ENCODE measurements at regions not wholly inside any gene's neighbourhood (a gene's known extent, or its start where the extent isn't known, plus 50 kb on each side); places are given as distances from the start of the nearest gene placed in this dataset.
"Not testable (repeated sequence)": the region's sequence is repeated elsewhere in the genome, so short reads cannot be mapped to it uniquely, and the experiment has no call there.

DNA sequence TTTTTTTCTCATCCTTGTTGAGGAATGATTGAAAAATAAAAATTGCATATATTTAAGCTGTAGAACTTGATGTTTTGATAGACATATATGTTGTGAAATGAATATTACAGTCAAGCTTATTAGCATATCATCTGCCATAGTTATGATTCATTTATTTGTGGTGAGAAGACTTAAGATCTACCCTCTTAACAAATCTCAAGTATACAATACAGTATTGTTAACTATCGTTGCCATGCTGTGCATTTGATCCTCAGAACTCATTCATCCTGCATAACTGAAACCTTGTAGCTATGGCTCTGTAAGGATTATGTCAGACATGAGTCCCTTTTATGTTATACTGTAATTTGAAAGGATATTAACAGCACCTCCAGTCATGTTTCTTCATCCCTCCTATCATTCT lies 2045.3 kb downstream of the ARAP2 start:
- DNase-seq = no peak

DNA sequence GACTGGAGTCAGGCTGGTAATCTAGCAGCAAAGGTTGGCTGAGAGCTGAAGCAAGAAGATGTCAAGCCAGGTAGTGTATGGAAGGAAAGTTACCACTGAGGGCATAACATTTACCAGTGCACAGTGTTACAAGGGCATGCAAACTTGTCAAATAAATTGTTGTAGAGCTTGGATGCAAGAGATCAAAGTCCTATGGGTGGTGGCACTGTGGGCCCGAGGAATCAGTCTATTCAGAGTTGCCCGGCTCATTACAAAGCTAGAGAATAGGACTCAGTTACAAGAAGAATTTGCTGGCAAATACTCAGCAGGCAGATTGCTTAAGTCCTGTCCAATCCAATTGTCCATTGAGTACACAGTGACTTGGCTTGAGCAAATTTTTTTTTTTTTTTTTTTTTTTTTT lies 2043.8 kb downstream of the ARAP2 start:
- no peak for DNase-seq

DNA sequence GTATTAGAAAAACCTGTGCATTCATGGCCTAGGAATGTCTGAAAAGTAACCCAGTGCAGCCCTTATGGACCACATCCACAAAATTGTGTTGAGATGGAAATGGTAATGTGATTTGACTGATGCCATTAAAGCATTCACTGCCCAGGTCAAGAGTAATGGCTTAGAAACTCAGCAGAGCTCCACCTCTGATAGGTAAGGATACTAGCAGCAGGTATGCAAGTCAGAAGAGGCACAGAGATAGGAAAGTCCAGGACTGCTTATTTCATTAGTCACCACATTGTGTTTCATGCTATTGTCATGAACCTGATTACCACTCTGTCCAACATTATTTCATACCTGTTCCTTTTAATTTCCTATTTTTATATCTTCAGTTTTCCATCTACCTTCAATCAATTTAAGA lies 2042.2 kb downstream of the ARAP2 start:
- no peak for DNase-seq

DNA sequence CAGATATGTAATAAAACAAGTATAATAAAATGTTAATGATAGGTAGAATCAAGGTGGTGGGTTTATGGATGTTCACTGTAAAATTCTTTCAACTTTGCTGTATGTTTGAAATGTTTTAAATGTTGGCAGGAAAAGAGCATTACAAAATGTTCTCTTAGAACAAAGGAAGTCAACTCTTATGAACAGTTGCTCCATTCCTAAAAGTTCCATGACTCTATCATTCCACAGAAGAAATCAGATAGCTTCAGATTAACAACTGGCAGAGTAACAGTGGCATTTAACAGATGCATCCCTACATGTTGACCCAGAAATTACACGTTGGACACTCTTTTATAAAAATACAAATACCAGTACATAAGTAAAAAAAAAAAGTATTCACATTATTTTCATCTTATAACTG lies 2023.7 kb downstream of the ARAP2 start:
- no peak for DNase-seq

DNA sequence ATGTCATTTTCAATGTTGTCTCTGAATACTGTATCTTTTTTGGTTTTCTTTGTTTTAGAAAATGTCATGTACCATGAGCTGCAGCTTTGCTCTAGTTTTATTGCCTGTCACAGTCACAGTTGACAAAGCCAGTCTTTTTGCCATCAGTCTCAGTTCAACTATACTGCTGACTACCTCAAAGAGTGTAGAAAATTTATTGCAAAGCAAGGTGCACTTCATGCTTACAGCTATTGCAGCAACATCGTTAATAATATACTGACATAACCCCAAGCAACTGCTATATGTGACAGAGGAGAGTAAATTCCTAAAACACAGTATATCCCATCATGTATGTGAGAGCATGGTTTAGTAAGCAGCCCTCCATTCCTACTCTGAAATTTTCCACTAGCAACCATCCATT lies 2022.3 kb downstream of the ARAP2 start:
- no peak for DNase-seq

DNA sequence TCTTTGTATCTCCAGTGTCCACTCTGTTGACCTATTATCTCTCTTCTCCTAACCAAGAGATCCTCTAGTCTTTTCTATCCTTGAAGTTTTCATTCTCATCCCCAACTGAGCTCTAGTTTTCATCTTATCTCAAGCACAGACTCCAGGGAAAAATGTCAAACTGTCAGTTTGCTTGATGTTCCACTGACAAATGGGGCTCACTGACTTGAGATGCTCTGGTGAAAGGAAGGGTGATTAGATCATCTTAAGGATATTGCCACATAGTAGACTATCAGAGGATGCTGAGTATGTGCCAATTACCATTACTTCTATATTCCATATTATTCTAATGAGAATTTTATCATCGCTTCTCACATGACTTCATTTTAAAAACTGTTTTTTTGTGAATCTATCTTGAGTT lies 2008.2 kb downstream of the ARAP2 start:
- DNase-seq = no peak

DNA sequence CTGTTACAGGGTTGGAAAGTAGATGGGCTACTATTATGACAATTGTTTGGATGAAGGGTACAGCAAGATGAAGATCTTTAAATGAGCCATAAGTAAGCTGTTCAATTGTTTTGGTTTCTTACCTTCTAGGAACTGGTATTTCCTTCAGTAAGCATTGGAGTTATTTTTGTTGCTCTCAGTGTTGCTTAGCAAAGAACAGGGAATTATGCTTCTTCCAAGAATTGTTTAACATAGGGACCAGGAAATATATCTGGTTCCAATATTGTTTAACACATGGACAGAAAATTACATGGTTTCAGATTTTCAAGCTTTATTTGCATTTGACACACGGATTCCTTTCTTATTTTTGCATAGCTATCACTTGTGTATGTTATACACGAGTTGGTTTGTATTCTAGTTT lies 1999.0 kb downstream of the ARAP2 start:
- no peak for DNase-seq

DNA sequence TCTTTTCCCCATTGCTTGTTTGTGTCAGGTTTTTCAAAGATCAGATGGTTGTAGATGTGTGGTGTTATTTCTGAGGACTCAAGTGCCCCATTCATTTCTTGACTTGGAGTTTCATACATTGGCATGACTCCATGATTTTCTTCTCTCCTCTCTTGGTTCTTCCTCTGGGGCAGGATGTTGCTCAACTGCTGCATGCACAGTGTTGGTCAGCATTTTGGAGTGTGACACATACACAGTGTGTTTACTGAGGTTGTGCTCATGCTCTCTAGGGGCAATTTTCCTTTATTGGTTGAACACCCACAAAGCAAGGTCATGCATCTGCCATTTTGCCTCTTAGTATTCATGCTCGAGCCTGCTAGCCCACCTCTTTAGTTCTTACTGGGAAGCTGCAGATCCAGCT lies 1993.8 kb downstream of the ARAP2 start:
- DNase-seq = no peak

DNA sequence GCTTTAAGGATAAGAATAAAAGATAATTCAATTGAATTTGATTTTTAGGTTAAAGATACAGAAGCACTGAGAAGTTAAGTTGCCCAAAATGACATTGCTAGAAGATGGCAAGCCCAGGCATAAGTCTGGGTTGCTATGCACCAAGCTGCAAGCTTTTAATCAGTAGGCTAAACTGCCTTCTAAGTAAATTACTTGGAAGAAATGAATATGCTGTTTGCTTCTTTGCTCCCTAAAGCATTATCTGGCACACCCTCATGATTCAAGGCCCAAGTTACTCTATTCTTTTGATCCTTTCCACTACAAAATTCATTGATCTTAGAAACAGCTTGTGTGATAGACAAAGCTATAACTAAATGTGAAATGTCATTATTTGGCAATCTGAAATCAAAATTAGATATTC lies 1991.1 kb downstream of the ARAP2 start:
- DNase-seq = no peak

DNA sequence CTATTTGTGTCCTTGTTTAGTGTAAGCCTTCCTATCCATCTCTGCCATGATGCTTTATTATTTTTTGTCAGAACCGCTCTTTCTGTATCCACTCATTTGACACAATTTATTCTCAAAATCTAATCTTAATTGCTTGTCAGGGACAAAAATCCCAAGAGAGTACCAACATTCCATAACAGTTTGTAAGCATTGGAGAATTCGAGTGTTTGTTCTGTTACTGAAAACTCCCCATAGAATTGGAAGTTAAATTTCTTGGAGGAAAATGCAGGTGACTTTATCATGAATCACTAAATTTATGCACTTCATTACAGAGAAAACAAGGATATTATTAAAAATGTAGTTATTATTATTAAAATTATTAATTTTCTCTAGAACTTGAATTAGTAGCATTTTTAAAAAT lies 1986.1 kb downstream of the ARAP2 start:
- no peak for DNase-seq

DNA sequence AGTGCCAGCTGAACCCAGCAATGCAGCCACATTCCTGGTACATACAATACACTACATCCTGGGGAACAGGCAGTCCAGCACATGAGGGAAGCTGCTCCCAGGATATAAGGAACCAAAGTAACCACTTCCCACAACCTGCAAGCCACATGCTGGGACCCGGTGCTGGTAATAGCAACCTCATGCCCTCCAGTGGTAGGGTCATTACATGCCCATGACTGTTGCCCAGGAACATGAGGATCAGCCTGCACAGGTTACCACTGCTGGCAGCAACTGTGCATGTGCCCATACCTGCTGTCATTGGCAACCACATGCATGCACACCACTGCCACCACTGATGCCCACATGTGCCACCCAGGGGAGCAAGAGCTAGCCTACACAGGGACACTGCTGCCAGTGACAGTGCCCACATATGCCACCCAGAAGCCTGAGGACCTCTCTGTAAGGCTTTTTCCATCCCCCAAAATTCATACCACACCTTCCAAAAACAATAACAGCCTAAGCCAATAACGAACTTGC lies 1982.5 kb downstream of the ARAP2 start:
- no peak for DNase-seq

DNA sequence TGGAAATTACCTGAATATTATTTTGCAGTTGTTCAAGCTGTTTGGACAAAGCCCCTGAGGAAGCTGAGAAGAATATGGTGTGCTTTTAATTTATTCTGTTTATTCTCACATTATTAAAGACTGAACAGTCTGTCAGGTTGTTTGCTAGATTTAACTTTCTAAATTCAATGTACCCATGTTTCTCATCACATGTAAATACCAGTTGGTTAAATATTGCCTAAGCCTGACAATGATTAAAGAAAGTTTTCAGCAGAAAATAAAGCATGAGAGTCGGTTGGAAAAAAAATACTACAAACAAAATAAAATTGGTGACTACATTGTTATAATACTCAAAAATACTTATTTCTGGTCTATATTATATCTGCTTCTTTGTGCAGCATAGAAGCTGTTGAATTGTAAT lies 1974.7 kb downstream of the ARAP2 start:
- no peak for DNase-seq

DNA sequence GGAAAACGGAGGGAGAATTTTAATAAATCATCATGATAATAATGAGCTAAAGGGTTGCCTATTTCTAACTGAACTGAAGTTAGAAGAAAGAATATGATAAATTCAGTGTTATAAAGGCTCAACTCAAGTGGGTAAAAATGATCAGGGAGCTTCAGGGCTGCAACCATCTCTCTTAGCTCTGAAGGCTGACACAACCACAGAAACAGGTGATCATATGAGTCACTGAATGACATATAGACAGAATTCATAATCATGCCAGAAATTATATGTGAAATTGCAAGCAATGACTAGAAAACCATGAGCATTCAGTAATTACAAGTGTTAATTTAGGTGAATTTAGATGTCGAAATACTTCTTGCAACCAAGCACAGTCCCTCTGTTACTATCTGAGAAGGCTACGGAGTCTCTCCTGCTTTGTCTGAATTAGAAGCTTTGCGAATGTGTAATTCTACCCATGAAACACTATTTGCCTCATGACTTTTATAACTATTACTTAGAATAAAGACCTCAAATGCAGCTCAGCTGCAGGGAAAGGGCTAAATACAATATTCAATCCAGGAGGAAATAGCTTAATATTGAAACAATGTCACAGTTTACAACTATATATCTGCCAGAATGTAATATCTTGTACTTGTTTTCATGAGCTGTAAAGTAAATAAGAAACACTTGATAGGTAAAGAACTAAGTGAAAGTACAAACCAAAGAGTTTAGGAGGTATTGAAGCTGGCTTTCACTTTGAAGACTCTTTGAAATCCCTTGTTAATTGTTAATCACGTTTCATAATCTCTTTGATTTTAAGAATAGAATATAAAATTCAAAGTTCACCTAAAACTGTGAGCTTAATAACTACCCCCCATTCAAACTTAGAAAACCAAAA lies 1972.6 kb downstream of the ARAP2 start:
- no peak for DNase-seq

DNA sequence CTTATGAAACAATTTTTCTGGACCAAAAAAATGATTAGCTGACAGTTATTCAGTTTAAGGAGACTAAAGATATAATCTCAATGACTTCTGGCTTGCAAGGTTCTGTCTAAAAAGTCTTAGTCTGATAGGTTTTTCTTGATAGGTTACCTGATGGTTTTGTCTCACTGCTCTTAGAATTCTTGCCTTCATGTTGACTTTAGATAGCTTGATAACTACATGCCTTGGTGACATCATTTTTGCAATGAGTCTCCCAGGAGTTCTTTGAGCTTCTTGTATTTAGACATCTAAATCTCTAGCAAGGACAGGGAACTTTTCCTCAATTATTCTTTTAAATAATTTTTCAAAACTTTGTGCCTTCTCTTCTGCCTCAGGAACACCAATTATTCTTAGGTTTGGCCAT lies 1965.3 kb downstream of the ARAP2 start:
- no peak for DNase-seq

DNA sequence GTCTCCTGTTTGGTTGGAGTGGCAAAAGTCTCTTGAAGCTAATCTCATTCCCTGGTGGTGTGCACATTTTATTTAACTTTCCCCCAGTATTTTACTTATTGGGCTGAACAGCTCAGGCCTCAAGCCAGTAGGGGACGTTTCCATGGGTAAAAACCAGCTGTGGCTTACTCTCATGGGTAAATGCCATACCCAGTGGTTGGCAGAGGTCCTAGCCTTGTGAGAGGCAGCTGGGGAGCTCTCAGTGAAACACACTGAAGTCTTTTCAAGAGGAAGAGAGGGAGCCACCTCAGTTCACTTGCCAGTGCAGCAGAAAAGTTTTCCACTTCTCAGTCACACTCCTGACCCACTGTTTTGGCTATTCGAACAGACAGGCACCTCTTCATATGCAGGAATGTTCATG lies 1964.2 kb downstream of the ARAP2 start:
- DNase-seq = no peak

DNA sequence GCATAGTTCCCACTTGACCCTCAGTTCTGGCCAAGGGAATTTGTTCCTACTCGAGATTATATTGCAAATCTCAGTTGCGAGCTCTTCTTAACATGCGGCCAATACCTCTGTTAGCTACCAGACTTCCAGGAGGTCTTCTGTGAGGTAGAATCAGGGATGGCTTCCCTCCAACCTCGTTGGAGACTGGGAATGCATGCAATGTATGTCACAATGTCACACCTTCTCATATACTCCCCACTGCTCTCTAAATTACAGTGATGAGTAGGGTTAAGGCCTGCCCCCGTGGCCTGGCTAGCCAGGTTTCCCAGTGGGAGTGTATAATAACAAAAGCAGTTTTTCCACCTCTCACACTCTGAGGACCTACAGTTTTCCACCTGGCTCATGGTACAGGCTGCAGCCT lies 1962.5 kb downstream of the ARAP2 start:
- DNase-seq = no peak

DNA sequence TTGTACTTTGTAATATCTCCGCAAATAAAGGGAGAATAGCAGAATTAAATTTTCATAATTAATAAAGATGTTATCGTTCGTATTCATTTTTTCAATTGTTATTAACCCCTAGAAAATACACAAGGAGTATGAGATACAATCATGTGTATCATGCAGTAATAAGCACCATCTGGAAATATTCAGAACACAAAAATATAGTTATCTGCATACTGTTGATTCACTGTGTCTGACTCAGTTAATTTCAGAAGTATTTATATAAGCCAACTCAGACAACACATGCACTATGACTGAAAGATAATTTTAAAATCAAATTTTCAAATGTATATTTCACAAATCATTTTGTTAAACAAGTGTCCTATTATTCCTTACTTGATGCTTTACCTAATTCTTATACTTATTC lies 1954.8 kb downstream of the ARAP2 start:
- DNase-seq = no peak

DNA sequence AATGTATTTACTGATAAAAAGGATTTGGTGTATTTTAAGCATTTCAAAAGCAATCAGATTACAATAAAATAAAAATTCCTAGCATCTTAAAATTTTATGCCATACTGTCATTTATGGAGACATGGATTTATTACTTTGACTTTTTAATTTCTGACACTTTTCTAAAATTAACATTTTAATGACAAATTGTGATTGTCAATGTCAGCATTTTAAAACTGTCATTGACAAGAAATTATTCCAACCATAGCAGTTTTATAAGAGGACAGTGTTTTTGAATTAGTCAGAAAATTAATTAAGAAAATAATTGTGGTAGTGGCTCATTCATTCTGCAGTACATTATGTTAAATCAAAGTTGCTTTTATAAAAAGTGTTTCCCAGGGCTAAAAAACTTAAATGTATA lies 1954.4 kb downstream of the ARAP2 start:
- no peak for DNase-seq

DNA sequence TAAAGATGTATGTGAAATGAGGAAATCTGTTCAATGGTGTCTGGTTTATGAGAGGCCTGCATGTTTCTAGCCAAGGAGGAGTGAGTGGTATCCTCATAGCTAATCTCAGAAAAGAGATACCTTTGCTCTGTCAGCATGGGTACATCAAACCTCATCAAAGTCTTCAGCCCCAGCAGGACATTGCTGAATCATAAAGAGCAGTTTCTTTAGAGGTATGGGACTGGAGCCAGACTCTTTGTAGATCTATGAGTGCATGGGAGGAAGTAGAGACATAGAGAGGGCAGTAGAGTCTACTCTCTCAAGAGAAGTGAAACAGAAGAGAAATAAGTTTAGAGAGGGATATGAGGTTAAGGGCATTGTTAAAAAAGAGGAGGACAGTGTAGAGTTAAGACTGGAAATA lies 1950.9 kb downstream of the ARAP2 start:
- no peak for DNase-seq

DNA sequence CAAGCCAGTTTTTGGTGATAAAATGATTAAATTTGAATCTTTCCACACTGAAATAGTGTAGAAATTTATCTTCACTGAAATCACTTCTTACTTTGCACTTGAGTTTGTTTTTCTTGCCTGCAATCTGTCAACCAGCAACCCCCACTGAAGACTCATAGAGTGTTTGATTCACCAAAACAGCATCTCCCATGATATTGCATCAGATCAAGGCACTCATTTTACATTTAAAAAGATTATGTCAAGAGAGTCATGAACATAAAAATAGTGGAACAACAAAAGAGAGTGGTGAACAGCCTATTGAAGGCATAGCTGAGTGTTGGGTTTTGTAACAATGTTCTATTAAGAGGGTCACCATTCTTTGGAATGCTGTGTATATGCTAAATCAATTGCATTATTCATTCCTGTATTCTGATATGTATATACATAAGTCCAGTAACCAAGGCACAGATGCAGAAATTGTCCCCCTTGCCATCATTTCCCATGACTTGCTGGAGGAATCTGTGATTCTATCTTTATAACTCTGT lies 1934.9 kb downstream of the ARAP2 start:
- DNase-seq = no peak

DNA sequence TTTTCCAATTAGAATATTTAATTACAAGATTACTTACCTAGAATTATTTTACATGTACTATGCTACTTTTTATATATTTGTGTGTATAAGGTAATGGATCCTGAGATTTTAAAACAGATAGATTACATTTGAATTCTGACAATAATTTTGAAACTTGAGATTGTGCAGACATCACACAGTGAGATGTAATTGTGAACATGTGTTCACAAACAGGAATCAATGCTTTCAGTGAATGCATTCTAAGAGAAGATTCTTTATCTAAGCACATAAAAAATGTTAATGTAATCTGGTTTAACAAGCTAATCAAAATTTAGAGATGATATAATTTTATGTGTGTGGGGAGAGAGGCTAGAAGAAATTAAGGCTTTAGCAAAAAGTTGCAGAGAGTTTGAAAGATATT lies 1925.5 kb downstream of the ARAP2 start:
- DNase-seq = no peak

DNA sequence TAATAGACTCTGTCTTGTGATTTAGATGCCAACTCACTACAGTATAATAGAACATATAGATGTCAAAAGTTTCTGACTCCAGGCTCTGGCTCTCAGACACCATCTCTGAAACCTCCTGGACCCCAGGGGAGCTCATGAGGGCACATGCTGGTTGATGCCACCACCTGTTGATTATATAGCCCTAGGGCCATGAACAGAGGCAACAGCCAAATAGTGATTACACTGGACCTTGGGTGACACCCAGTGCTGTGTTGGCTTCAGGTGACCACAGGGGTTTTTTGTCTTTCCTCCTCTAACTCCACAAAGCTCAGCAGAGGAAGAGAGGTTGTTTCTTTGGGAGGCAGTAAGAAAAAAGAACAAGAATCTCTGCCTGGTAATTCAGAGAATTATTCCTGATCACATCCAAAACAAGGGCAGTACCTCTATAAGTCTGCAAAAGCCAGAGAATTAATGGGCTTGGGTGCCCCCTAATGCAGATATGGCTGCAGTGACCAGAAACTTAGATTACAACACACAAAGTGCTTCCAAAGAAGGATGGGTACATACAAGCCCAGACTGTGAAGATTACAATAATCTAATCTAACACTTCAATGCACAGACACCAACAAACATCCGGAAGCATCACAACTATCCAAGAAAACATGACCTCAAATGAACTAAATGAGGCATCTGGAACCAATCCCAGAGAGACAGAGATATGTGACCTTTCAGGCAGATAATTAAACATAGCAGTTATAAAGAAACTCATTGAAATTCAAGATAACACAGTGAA lies 1920.6 kb downstream of the ARAP2 start:
- no peak for DNase-seq

DNA sequence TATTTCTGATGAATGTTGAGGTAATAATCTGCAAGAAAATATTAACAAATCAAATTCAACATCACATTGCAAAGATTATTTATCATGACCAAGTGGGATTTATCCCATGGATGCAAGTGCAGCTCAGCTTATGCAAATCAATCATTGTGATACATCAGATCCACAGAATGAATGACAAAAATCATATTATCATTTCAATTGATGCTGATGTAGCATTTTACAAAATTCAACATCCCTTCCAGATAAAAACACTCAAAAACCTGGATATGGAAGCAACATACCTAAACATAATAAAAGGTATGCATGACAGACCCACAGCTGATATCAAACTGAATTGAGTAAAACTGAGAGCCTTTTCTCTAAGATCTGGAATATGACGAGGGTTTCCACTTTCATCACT lies 1915.4 kb downstream of the ARAP2 start:
- no peak for DNase-seq

DNA sequence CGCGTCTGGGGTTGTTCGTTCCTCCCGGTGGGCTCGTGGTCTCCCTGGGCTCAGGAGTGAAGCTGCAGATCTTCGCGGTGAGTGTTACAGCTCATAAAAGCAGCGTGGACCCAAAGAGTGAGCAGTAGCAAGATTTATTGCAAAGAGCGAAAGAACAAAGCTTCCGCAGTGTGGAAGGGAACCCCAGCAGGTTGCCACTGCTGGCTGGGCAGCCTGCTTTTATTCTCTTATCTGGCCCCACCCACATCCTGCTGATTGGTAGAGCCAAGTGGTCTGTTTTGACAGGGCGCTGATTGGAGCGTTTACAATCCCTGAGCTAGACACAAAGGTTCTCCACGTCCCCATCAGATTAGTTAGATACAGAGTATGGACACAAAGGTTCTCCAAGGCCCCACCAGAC lies 1909.2 kb downstream of the ARAP2 start:
- DNase-seq = not testable (repeated sequence)

Data from activated CD4-positive, CD25-positive, alpha-beta regulatory T cell (primary cell).